PC-9 (cell line): ENCODE measurements at regions not wholly inside any gene's neighbourhood (a gene's known extent, or its start where the extent isn't known, plus 50 kb on each side); places are given as distances from the start of the nearest gene placed in this dataset.

Experiments
- CTCF ChIP-seq: fragments of 200-600 bp; sonication (generic); conservative IDR thresholded peaks from 2 replicates; pipeline ENCODE4 v1.6.1; 2017; ENCODE audit warnings: mixed run types, antibody characterized with exemption, mild to moderate bottlenecking, moderate library complexity
- EZH2 ChIP-seq: fragments of 200-600 bp; sonication (generic); IDR thresholded peaks from 2 replicates; pipeline ENCODE4 v1.8.0; 2017; ENCODE audit warnings: antibody characterized with exemption, low read depth

- TF ChIP-seq CTCF (no peak), EZH2 (no peak)
These were observed 362.6 kb downstream of the DNAH5 start for GRCh38 chr5:13581914-13582313.
